ENCODE measurements at regions not wholly inside any gene's neighbourhood (a gene's known extent, or its start where the extent isn't known, plus 50 kb on each side); places are given as distances from the start of the nearest gene placed in this dataset.
"Not testable (repeated sequence)": the region's sequence is repeated elsewhere in the genome, so short reads cannot be mapped to it uniquely, and the experiment has no call there.

GRCh38 chr1:5688081-5689077 is 303.8 kb downstream of the NPHP4 start:
- intact Hi-C loops (cut with micrococcal nuclease): no loop called here

- intact Hi-C loops (cut with micrococcal nuclease): no loop called here
These were observed 305.1 kb downstream of the NPHP4 start for GRCh38 chr1:5686925-5687706.

- intact Hi-C loops (cut with micrococcal nuclease): no loop called here
These were observed 306.0 kb downstream of the NPHP4 start for GRCh38 chr1:5686195-5686594.

- intact Hi-C loops (cut with micrococcal nuclease): no loop called here
These were observed 306.7 kb downstream of the NPHP4 start for GRCh38 chr1:5685446-5686040.

GRCh38 chr1:5684791-5685190 is 307.4 kb downstream of the NPHP4 start:
- intact Hi-C loops (cut with micrococcal nuclease): no loop called here

- intact Hi-C loops (cut with micrococcal nuclease): no loop called here
These were observed 308.8 kb downstream of the NPHP4 start for GRCh38 chr1:5683446-5683845.

- intact Hi-C loops (cut with micrococcal nuclease): no loop called here
These were observed 309.5 kb downstream of the NPHP4 start for GRCh38 chr1:5682626-5683225.

- intact Hi-C loops (cut with micrococcal nuclease): no loop called here
These were observed 310.6 kb downstream of the NPHP4 start for GRCh38 chr1:5681654-5682053.

- intact Hi-C loops (cut with micrococcal nuclease): no loop called here
These were observed 311.6 kb downstream of the NPHP4 start for GRCh38 chr1:5680600-5680999.

GRCh38 chr1:5678759-5679158 is 313.5 kb downstream of the NPHP4 start:
- intact Hi-C loops (cut with micrococcal nuclease): no loop called here

GRCh38 chr1:5672355-5672754 is 319.9 kb downstream of the NPHP4 start:
- intact Hi-C loops (cut with micrococcal nuclease): not testable (repeated sequence)

- intact Hi-C loops (cut with micrococcal nuclease): no loop called here
These were observed 321.5 kb downstream of the NPHP4 start for GRCh38 chr1:5670590-5671350.

GRCh38 chr1:5667513-5668325 is 324.5 kb downstream of the NPHP4 start:
- intact Hi-C loops (cut with micrococcal nuclease): no loop called here

- intact Hi-C loops (cut with micrococcal nuclease): no loop called here
These were observed 327.0 kb downstream of the NPHP4 start for GRCh38 chr1:5664906-5665875.

- intact Hi-C loops (cut with micrococcal nuclease): no loop called here
These were observed 328.0 kb downstream of the NPHP4 start for GRCh38 chr1:5664081-5664768.

- intact Hi-C loops (cut with micrococcal nuclease): no loop called here
These were observed 329.5 kb downstream of the NPHP4 start for GRCh38 chr1:5662744-5663126.

- intact Hi-C loops (cut with micrococcal nuclease): no loop called here
These were observed 330.0 kb downstream of the NPHP4 start for GRCh38 chr1:5662086-5662743.
